ENCODE measurements at regions not wholly inside any gene's neighbourhood (a gene's known extent, or its start where the extent isn't known, plus 50 kb on each side); places are given as distances from the start of the nearest gene placed in this dataset.

GRCh38 chr10:78980354-78980753, 88.4 kb upstream of the ZMIZ1 start:
- no peak for DNase-seq

GRCh38 chr10:78980815-78981214, 88.0 kb upstream of the ZMIZ1 start:
- DNase-seq, result no peak

GRCh38 chr10:78981257-78981969, 87.4 kb upstream of the ZMIZ1 start:
- no peak for DNase-seq

- no peak for DNase-seq
These were observed 86.8 kb upstream of the ZMIZ1 start for GRCh38 chr10:78981970-78982281.

GRCh38 chr10:78982726-78983125, 86.0 kb upstream of the ZMIZ1 start:
- no peak for DNase-seq

GRCh38 chr10:78983608-78984007, 85.2 kb upstream of the ZMIZ1 start:
- DNase-seq, result no peak

GRCh38 chr10:78985973-78986818, 82.6 kb upstream of the ZMIZ1 start:
- no peak for DNase-seq

- no peak for DNase-seq
These were observed 77.6 kb upstream of the ZMIZ1 start for GRCh38 chr10:78991187-78991586.

- DNase-seq, result no peak
These were observed 76.4 kb upstream of the ZMIZ1 start for GRCh38 chr10:78992333-78992732.

GRCh38 chr10:78993261-78993945, 75.4 kb upstream of the ZMIZ1 start:
- no peak for DNase-seq

- DNase-seq, result no peak
These were observed 72.6 kb upstream of the ZMIZ1 start for GRCh38 chr10:78995987-78996791.

GRCh38 chr10:78996792-78997129, 72.0 kb upstream of the ZMIZ1 start:
- no peak for DNase-seq

- DNase-seq, result no peak
These were observed 70.8 kb upstream of the ZMIZ1 start for GRCh38 chr10:78997635-78998618.

- DNase-seq, result no peak
These were observed 67.5 kb upstream of the ZMIZ1 start for GRCh38 chr10:79001082-79001885.

GRCh38 chr10:79002336-79002735, 66.4 kb upstream of the ZMIZ1 start:
- no peak for DNase-seq

- no peak for DNase-seq
These were observed 65.3 kb upstream of the ZMIZ1 start for GRCh38 chr10:79003183-79004100.

- no peak for DNase-seq
These were observed 64.5 kb upstream of the ZMIZ1 start for GRCh38 chr10:79004311-79004710.

- no peak for DNase-seq
These were observed 63.5 kb upstream of the ZMIZ1 start for GRCh38 chr10:79005126-79005810.

- no peak for DNase-seq
These were observed 61.7 kb upstream of the ZMIZ1 start for GRCh38 chr10:79007018-79007417.

Data from NCI-H1105 (cell line).